Activated T-helper 9 cell treated with anti-CD3 and anti-CD28 coated beads, Interleukin-2, amount 50 U/mL, for 16 hours (primary cell): ENCODE measurements at regions not wholly inside any gene's neighbourhood (a gene's known extent, or its start where the extent isn't known, plus 50 kb on each side); places are given as distances from the start of the nearest gene placed in this dataset.

Experiments used
- DNase-seq: peaks from one replicate; pipeline ENCODE4 v3.0.0-alpha.2; 2020; ENCODE audit warnings: low read depth

DNA sequence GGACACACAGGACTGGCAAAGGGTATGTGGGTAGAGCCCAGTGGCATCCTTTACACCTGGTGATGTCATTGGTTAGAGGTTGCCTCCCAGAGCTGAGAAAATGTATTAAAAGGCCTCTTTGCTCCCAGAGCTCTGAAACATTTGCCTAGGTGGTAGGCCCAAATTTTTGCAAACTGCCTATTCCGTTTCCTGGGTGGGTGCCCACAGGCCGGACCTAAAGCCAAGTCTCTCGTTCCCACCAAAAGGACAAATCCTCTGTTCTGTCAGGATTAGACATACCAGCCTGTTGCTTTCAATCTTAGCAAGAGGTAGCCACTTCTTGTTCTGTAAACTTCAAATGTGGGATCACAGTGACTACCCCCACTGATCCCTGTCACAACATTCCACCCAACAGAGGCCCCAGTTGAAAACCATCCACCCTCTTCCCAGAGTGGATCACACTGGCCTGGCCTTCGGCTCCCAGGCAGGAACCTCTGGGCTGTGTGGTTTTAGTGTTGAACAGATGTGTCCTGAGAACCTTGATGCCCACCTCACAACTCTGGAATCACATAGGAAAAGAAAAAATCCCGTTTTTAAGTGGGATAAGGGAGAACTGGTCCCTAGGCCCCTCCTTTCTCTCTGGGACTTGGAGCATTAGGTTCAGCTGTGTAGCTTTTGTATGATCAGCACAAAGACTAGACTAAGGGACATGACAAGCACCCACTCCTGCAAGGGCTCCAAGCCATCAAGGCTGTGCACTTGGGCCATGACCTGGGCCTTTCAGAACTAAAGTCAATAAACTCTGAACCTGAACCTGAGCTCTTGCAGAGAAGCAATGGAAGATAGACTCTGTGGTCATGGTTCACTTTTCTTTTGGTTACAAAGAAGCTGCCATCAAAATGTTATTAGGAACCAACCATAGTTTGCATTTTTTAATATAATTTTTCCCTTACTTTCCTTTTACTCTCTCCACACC is 211.3 kb downstream of the CYP26B1 start:
- no peak for DNase-seq

DNA sequence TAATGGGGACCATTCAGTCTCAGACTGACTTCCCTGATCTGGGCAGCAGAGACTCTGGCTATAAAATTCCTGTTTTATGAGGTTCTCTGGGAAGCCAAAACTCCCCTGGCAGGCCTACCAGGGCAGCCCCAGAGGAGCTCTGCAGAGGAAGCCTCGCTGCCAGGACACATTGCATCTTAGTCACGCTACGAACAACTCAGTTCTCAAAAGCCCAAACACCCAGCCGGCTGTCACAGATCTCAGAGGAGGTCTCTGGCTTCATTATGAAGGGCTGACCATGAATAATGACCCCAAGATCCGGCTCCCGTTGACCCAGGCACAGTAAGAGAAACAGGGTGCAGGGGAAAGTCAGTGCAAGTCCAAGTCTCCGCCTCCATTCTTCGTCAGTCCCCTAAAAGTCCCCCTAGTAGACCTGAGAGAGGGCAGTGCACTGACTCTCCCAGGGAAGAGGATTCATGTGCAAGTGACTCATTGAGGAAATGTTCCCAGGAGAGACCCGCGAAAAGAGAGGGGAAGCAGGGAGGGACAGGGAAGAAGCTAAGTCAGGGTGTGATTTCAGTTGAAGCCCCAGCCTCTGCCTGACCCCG is 212.3 kb downstream of the CYP26B1 start:
- DNase-seq = no peak

GRCh38 chr2:71934595-71935261 is 212.9 kb downstream of the CYP26B1 start:
- no peak for DNase-seq

DNA sequence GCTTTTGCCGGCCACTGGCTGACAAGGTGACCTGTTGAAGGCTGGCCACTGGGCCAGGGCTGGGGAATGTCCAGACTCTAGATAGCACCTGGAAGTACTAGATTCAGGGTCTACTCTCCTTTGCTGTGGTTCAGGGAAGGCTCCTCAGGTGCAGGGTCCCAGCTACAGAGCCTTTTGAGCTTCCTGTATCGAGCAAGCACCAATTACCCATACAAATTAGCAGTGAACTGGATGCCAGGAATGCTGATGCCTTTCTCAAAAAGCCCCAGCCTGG is 213.4 kb downstream of the CYP26B1 start:
- no peak for DNase-seq

GRCh38 chr2:71933467-71934319 is 214.0 kb downstream of the CYP26B1 start:
- no peak for DNase-seq

DNA sequence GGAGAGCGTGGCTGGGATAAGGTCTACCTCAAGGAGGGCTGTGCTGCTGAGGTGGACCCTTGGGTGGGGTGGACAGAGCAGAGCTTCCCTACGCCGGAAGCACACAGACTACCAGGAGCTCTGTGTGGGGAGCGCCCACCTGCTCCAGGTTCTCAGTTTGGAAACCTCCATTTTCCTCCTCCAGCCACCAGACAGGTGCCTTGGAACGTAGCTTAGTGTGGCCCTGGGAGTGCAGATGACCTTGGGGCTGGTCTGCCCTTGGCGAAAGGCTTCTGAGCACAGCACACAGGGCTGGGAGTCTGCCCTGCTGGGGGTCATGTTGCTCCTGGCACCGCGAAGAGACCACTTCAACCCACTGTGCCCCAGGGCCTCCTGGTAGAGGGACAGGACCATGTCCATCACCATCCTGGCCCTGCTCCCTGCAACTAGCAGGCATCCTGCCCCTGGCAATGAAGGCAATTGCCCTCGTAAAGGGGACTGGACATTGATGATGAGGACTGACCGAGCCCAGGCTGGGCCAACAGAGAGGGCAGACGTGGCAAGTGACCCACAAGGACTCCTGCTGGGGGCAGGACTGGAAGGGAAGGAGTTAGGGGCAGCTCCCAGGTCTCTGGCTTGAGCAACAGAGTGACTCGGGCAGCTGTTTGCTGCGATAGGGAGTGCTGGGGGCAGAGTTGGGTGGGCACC is 214.7 kb downstream of the CYP26B1 start:
- DNase-seq = no peak

DNA sequence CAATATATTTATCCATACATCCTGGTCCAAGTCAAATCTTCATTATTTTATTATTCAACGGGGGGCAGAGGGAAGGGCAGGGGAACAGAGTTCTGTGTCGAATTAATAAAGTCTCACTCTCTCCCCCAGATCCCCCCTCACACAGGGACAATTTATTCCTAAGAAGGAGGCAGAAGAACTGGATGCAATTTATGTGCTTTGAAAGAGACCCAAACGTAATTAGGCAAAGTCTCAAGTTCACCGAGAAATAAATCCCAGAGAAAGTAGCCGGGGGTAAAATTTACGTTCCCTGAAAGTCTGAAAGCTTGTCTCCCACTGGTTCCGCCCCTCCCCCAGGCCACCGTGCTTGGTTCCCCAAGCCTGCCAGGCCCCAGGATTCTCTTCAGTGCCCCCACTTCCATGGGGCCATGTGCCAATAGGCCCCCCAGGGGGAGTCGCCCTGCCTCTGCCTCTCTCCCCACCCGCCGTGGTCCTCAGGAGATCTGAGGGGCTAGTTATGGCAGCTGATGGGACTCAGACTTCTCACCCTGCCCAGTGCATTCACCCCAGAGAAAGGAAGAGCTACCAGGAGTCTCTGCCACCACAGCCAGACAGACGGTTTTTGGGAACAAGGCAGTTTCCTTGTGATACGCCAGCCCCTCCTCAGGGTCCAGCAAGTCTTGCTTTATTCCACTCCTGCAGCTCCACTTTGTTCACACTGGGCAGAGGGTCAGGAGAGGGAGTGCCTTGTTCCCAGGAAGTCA is 215.5 kb downstream of the CYP26B1 start:
- DNase-seq = no peak

- no peak for DNase-seq
These were observed 217.5 kb downstream of the CYP26B1 start for GRCh38 chr2:71930049-71930681.

- no peak for DNase-seq
These were observed 218.2 kb downstream of the CYP26B1 start for GRCh38 chr2:71929482-71929772.

DNA sequence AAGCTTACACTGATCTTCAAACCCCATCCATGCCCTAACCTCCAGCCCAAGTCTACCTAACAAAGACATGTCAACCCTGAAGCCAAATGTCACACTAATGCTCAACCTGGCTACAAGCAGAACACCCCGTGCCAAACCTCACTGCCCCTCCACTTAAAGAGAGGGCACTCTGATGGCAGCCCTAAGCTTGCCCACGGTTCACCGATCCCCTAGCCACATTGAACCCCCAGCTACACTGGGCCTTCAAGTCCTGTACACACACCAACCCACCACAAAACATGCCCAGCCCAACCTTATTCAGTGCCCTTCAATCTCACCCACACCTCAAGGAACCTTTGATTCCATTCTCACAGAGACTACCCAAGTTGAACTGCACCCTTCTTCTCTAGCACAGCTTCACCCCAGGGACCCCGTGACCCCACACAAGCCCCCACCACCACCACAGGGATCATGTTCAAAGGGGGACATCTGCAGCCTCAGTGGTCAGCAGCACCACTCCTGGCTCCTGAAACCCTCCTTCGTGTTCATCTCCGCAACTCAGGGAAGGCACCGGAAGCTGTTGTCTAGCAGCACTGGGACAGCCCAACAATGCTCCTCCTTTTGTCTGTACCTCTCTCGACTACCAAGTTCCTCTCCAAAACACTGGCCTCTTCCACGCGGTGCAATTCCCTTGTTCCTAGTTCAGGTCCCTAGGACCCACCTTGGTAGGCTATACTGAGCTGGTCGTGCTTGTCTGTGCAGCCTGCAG is 218.8 kb downstream of the CYP26B1 start:
- no peak for DNase-seq

- no peak for DNase-seq
These were observed 219.6 kb downstream of the CYP26B1 start for GRCh38 chr2:71927757-71928715.

GRCh38 chr2:71926876-71927756 is 220.5 kb downstream of the CYP26B1 start:
- DNase-seq = no peak

GRCh38 chr2:71926089-71926447 is 221.6 kb downstream of the CYP26B1 start:
- DNase-seq = no peak

- DNase-seq = no peak
These were observed 222.2 kb downstream of the CYP26B1 start for GRCh38 chr2:71925268-71926088.

DNA sequence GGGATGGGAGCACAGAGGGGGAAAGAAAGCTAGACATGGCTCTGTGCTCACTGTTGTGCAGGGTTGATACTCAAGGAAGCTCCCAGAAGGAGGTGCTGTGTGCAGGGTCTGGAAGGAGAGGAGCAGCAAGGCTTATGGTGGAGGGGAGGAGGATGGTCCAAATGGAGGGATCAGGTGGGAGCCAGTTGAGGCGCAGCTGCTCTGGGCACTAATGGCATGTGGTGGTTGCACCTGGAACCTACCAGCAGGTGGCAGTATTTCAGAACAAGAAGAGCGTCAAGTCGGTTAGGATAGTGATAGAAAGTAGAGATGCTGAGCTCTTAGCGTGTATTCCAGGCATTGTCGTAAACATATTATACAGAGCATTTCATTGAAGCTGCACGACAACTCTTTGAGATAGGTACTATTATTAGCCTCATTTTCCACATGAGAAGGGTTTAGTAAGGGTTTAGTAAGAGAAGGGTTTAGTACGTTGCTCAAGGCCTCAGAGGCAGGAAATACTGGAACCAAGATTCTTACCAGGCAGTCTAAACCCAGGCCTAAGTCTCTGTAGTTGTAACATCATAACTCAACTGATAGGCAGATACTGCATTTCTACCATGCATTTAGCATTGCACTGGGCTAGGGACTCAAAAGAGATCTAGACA is 223.7 kb downstream of the CYP26B1 start:
- DNase-seq = peak; percentile 20

DNA sequence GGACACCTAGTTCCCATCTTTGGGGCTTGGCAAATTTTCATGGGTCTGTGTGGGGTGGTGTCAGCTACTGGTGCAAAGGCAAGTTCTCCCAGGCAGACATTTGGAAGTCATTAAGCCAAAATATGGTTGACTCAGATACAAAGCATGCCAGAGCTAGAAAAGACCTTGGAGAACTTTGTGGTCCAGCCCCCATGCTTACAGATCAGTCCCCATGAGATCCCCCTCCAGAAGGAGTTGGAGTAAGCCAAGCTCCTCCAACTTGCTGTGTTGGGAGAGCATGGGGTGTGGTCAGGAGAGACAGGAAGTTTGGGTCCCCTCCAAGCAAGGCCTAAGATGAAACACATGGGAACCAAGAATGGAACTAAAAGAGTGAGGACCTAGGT is 224.5 kb downstream of the CYP26B1 start:
- no peak for DNase-seq
